Pancreas (tissue), 10 donors: ENCODE measurements at regions not wholly inside any gene's neighbourhood (a gene's known extent, or its start where the extent isn't known, plus 50 kb on each side); places are given as distances from the start of the nearest gene placed in this dataset.

Experiments
- ATAC-seq, 4 donors: fragments of 200-7000 bp; cut with Tn5 transposase; one replicate each; pipeline versions ENCODE4 v1.8.0 to v1.9.1; 2020; ENCODE audit warnings: mild to moderate bottlenecking in 4 of 4, moderate library complexity in 4 of 4
- DNase-seq, 6 donors: peaks; one replicate each; pipeline ENCODE4 v3.0.0-alpha.2; 2020
- FAIRE-seq: peaks from 2 replicates; lab custom pipeline; 2012; peaks lifted over from hg19 to GRCh38; lab: Jason Lieb, UNC
- H3K27ac ChIP-seq, 4 donors: fragments of 200-600 bp; sonication (generic); 1 replicate in 3 of 4; 2 replicates in 1 of 4; pipeline versions ENCODE4 v1.5.0 to v1.8.0; 2020
- H3K27me3 ChIP-seq, 4 donors: fragments of 200-600 bp; one replicate each; pipeline ENCODE4 v1.8.0; 2021
- H3K36me3 ChIP-seq, 3 donors: fragments of 200-600 bp; sonication (generic) in 1 of 3; one replicate each; pipeline versions ENCODE4 v1.5.0 to v1.8.0; 2020 to 2021
- H3K4me1 ChIP-seq, 3 donors: fragments of 200-600 bp; one replicate each; pipeline ENCODE4 v1.8.0; 2021
- H3K4me3 ChIP-seq, 4 donors: fragments of 200-600 bp; sonication (generic) in 2 of 4; one replicate each; pipeline versions ENCODE4 v1.5.0 to v1.8.0; 2020 to 2021
- H3K9me3 ChIP-seq, 4 donors: fragments of 200-600 bp; one replicate each; pipeline ENCODE4 v1.8.0; 2021
- WGBS, 2 donors: extraction: QIAGEN DNeasy Blood & Tissue Kit; methylation state at CpG; one replicate each; pipeline ENCODE4 v1.1.7; 2013; 5-methylcytosine and 5-hydroxymethylcytosine counted together
- intact Hi-C, 3 donors: fragments of 100-400 bp; cut with DNase I; formaldehyde crosslinking; loops; one replicate each; pipeline versions ENCODE4 v1.11.1 to v1.14.2; 2022
- TF ChIP-seq, protein P1 (sequence below), 4 donors: fragments of 200-600 bp; sonication (generic) in 3 of 4; IDR thresholded peaks; one replicate each; pipeline versions ENCODE4 v1.5.0 to v1.8.0; 2021; ENCODE audit warnings: antibody characterized with exemption in 4 of 4
- donor health status: healthy with polysubstance abuse.
- donor health status: DM: no; HTN: no; CAD: no; lungs with moderate emphysema.
- donor health status: DM: no; HTN: no; CAD: no.
- donor health status: control.
- donor health status: control.
- donor health status: Bipolar disorder and iron deficiency.
- donor health status: DM: yes; HTN: yes; CAD: no.
- donor health status: DM: no; HTN: no; CAD: no.
- donor health status: DM: no; HTN: no; CAD: no.
- donor health status: DM: yes; HTN: yes; CAD: no.

DNA sequence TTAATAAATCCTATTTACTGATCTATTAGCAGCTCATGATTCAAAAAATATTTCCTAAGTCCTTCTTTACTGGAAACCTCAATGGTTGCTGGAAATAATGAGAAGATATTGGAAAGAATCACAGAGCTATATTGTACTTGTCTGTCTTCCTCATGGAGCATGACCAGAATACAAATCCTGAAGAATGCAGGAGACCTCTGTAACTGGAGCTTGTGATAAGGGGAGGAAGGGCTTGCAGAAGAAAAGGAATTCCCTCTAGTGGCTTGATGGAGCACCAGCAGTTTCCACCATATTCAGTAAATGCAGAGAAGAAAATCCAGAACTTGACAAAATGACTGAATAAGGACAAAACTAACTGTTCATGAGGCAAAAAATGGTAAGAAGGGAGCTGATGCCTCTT, 1333.1 kb downstream of the EFNB2 start:
- TF ChIP-seq, protein P1, sequence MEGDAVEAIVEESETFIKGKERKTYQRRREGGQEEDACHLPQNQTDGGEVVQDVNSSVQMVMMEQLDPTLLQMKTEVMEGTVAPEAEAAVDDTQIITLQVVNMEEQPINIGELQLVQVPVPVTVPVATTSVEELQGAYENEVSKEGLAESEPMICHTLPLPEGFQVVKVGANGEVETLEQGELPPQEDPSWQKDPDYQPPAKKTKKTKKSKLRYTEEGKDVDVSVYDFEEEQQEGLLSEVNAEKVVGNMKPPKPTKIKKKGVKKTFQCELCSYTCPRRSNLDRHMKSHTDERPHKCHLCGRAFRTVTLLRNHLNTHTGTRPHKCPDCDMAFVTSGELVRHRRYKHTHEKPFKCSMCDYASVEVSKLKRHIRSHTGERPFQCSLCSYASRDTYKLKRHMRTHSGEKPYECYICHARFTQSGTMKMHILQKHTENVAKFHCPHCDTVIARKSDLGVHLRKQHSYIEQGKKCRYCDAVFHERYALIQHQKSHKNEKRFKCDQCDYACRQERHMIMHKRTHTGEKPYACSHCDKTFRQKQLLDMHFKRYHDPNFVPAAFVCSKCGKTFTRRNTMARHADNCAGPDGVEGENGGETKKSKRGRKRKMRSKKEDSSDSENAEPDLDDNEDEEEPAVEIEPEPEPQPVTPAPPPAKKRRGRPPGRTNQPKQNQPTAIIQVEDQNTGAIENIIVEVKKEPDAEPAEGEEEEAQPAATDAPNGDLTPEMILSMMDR (IDR thresholded peaks at IDR 0.05) = peak in 3 of 4 donors; percentile 16 to 31 (median 22)
- FAIRE-seq (no peak), DNase-seq (no peak), ATAC-seq (peak in 2 of 4 donors; percentile 44 to 56)
- H3K27me3 ChIP-seq = no peaks in the 10 kb centered on the region
- H3K27ac ChIP-seq = no peak overlapping the region
- H3K4me1 ChIP-seq = no peaks in the 10 kb centered on the region
- intact Hi-C loops = no loop called here
- no peaks in the 10 kb centered on the region for H3K36me3 ChIP-seq
- no peak overlapping the region for H3K4me3 ChIP-seq
- no peaks in the 10 kb centered on the region for H3K9me3 ChIP-seq

DNA sequence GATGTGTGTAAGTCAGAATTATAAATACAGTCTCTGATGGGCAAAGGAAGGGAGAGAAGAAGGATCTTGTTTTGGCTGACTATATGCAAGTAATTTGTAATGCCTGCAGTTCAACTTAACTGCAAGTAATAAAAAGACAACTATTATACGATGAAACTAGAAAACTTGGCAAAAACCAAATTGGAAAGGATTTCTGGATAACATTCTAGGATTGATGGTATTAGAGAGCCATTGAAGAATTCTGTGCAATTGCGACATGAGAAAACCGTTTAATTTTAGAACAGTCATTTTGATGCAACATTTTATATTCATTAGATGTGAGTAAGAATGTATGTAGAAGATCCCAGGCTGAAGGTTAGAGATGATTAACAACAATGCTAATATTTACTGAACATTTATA, 1334.1 kb downstream of the EFNB2 start:
- no peak for ATAC-seq
- Histone ChIP-seq H3K4me1 (no peaks in the 10 kb centered on the region), H3K36me3 (no peaks in the 10 kb centered on the region), H3K4me3 (no peak overlapping the region), H3K27me3 (no peaks in the 10 kb centered on the region), H3K27ac (no peak overlapping the region), H3K9me3 (no peaks in the 10 kb centered on the region)
- FAIRE-seq = no peak
- TF ChIP-seq, protein P1 (IDR thresholded peaks at IDR 0.05) = no peak
- DNase-seq = no peak
- intact Hi-C loops = no loop called here
- 56 to 57% methylated on average over 3 of the region's 3 CpGs for WGBS, 2 donors

DNA sequence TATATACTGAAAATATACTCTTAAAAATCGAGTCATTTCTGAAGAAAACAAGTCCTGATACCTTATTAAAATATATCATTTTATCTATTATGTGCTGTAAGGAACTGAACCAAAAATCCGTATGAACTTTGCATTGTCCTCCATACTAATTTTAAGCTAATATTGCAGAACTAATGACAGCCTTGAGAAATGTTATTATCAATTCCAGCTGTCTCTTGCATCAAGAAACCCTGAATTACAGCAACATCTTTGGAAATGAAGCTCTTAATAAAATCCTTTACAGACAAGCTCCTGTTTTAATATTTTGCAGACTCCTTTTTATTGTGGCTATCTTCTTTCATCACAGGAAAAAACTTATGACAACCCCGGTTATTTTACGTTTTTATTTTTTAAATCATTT, 1335.3 kb downstream of the EFNB2 start:
- ATAC-seq (no peak), FAIRE-seq (no peak), DNase-seq (no peak)
- WGBS, 2 donors = 57 to 67% methylated on average over 4 of the region's 4 CpGs
- no peak overlapping the region for H3K4me3 ChIP-seq
- no peaks in the 10 kb centered on the region for H3K9me3 ChIP-seq
- intact Hi-C loops = no loop called here
- no peaks in the 10 kb centered on the region for H3K4me1 ChIP-seq
- H3K36me3 ChIP-seq = no peaks in the 10 kb centered on the region
- TF ChIP-seq, protein P1 (IDR thresholded peaks at IDR 0.05) = no peak
- no peak overlapping the region for H3K27ac ChIP-seq
- H3K27me3 ChIP-seq = no peaks in the 10 kb centered on the region

DNA sequence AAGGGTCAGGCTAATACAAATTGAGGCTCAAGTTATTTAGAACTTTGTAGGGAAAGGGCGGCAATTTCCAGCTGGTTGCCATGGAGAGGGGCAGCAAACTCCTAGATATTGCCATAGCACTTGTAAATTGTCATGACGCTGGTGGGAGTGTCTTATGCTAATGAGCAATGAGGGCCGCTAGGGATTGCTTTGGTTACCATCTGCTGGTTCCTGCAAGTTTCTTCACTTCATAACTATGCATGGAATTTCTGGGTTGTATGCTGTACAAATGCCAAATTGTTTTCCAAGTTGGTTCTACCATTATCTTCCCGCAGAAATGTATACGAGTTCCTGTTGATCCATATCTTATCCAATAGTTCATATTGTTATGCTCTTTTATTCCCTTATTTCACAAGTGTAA, 1339.4 kb downstream of the EFNB2 start:
- Histone ChIP-seq H3K27ac (no peak overlapping the region), H3K36me3 (no peaks in the 10 kb centered on the region), H3K4me1 (no peaks in the 10 kb centered on the region), H3K4me3 (no peak overlapping the region), H3K27me3 (no peaks in the 10 kb centered on the region), H3K9me3 (no peaks in the 10 kb centered on the region)
- 44 to 51% methylated on average over 5 of the region's 5 CpGs for WGBS, 2 donors
- ATAC-seq (no peak), FAIRE-seq (no peak), DNase-seq (no peak)
- TF ChIP-seq, protein P1 (IDR thresholded peaks at IDR 0.05) = no peak
- intact Hi-C loops = no loop called here

DNA sequence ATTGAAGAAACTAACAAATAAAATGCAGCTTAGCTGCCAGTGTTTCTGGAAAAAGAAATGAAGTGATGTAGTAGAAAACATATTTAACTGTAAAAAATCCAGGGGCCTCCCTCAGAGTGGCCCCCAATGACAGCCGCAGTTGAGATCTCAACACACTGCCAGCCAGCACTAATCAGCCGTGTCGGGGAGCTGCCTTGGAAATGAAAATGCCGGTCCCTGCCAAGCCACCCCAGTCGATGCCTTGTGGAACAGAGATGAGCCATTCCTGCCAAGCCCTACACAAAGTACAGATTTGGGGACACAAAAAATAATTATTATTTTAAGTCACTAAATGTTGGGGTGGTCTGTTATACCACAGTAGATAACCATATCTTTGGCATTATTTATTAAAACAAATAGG, 1342.4 kb downstream of the EFNB2 start:
- WGBS, 2 donors = 82 to 86% methylated on average over 5 of the region's 5 CpGs
- ATAC-seq (no peak), DNase-seq (peak in 1 of 6 donors; percentile 19), FAIRE-seq (no peak)
- no peaks in the 10 kb centered on the region for H3K9me3 ChIP-seq
- H3K27me3 ChIP-seq = no peaks in the 10 kb centered on the region
- H3K27ac ChIP-seq = no peak overlapping the region
- no peak overlapping the region for H3K4me3 ChIP-seq
- TF ChIP-seq, protein P1 (IDR thresholded peaks at IDR 0.05) = no peak
- H3K4me1 ChIP-seq = no peaks in the 10 kb centered on the region
- intact Hi-C loops = no loop called here
- no peaks in the 10 kb centered on the region for H3K36me3 ChIP-seq
